ENCODE measurements at regions not wholly inside any gene's neighbourhood (a gene's known extent, or its start where the extent isn't known, plus 50 kb on each side); places are given as distances from the start of the nearest gene placed in this dataset.
"Not testable (repeated sequence)": the region's sequence is repeated elsewhere in the genome, so short reads cannot be mapped to it uniquely, and the experiment has no call there.

DNA sequence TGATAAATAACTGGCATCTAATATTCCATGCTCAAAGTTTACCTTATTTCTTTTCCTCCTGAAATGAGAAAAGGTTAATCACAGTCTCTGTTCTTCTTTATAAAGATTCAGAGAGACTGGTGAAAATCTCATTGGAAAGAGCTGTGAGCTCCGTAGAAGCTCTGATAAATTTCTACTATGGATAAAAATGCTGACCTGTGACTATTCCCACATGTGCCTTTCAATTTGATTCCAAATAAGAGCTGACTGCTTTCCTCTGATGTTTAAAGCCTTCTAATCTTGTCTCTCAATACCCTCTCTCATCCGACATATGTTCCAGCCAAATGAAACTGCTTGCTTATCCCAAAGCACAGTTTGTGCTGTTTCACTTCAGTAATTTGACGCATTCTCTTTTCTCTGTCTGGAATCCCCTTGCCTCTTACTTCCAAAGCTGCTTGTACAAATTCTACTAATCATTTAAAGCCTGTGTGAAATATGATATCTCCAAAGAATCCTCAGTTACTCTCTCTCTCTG, 130.1 kb downstream of the RTP4 start (continued):
- TF ChIP-seq, protein P1, sequence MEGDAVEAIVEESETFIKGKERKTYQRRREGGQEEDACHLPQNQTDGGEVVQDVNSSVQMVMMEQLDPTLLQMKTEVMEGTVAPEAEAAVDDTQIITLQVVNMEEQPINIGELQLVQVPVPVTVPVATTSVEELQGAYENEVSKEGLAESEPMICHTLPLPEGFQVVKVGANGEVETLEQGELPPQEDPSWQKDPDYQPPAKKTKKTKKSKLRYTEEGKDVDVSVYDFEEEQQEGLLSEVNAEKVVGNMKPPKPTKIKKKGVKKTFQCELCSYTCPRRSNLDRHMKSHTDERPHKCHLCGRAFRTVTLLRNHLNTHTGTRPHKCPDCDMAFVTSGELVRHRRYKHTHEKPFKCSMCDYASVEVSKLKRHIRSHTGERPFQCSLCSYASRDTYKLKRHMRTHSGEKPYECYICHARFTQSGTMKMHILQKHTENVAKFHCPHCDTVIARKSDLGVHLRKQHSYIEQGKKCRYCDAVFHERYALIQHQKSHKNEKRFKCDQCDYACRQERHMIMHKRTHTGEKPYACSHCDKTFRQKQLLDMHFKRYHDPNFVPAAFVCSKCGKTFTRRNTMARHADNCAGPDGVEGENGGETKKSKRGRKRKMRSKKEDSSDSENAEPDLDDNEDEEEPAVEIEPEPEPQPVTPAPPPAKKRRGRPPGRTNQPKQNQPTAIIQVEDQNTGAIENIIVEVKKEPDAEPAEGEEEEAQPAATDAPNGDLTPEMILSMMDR (conservative IDR thresholded peaks at IDR 0.05; ENCODE audit: low read depth in 2 of 2), result no peak
- TF ChIP-seq EZH2phosphoT487 (IDR thresholded peaks at IDR 0.05; ENCODE audit: unreplicated experiment), result no peak
- TF ChIP-seq CREB1 (CRISPR knock-in tag; IDR thresholded peaks at IDR 0.05; ENCODE audit: low read depth), result no peak
- TF ChIP-seq POLR2AphosphoS5 (IDR thresholded peaks at IDR 0.05; ENCODE audit: low read depth), result no peak

- Mint-ChIP-seq H3K27ac (no peak overlapping the region), H3K4me1 (no peaks in the 10 kb centered on the region), H3K9me3 (peaks cover 29% of the 10 kb centered on the region), H3K27me3 (ENCODE audit: insufficient read depth, low read depth, poor library complexity) (no peaks in the 10 kb centered on the region), H3K4me3 (no peak overlapping the region), H3K36me3 (ENCODE audit: low read depth) (peaks cover 18% of the 10 kb centered on the region; the same call in 2 of the 3 replicates)
- Histone ChIP-seq H2AFZ (no peak overlapping the region), H3K4me1 (ENCODE audit: insufficient read depth) (no peaks in the 10 kb centered on the region), H3K79me2 (replicated peaks; ENCODE audit: insufficient read depth) (no peaks in the 10 kb centered on the region), H3F3A (replicated peaks; ENCODE audit: low read depth) (no peaks in the 10 kb centered on the region), H3K27me3 (ENCODE audit: insufficient read depth) (no peaks in the 10 kb centered on the region), H3K4me3 (no peak overlapping the region), H3K4me2 (no peak overlapping the region), H3K27ac (ENCODE audit: low read depth) (no peak overlapping the region), H3K36me3 (ENCODE audit: insufficient read depth) (peaks cover 12% of the 10 kb centered on the region), H3K9me2 (ENCODE audit: insufficient read depth) (peaks cover 12% of the 10 kb centered on the region; the same call in 1 of the 2 replicates), H4K20me1 (replicated peaks; ENCODE audit: insufficient read depth) (no peaks in the 10 kb centered on the region)
- ATAC-seq (no peak), DNase-seq (ENCODE audit: low spot score) (no peak)
- TF ChIP-seq ZNF462 (CRISPR knock-in tag; IDR thresholded peaks at IDR 0.05) (no peak), NANOG (IDR thresholded peaks at IDR 0.05; ENCODE audit: borderline replicate concordance) (no peak), STAT1 (IDR thresholded peaks at IDR 0.05; ENCODE audit: unreplicated experiment) (no peak), ZNF114 (CRISPR knock-in tag; IDR thresholded peaks at IDR 0.05) (no peak), ZNF331 (CRISPR knock-in tag; IDR thresholded peaks at IDR 0.05; ENCODE audit: low read depth) (no peak), CREB1 (CRISPR knock-in tag; IDR thresholded peaks at IDR 0.05; ENCODE audit: low read depth) (no peak), EZH2phosphoT487 (IDR thresholded peaks at IDR 0.05; ENCODE audit: unreplicated experiment) (no peak), POLR2AphosphoS5 (IDR thresholded peaks at IDR 0.05; ENCODE audit: low read depth) (no peak)
- TF ChIP-seq, protein P1 (conservative IDR thresholded peaks at IDR 0.05; ENCODE audit: low read depth in 2 of 2), result no peak
These were observed 128.9 kb downstream of the RTP4 start for GRCh38 chr3:187497052-187497451.

DNA sequence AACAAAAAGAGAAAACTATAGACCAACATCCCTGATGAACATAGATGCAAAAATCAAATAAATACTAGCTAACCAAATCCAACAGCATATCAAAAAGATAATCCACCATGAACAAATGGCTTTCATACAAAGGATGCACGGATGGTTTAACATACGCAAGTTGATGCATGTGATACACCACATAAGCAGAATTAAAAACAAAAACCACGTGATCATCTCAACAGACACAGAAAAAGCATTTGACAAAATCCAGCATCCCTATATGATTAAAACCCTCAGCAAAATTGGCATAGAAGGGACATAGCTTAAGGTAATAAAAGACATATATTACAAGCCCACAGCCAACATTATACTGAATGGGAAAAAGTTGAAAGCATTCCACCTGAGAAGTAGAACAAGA, 125.9 kb downstream of the RTP4 start:
- H3K4me1 ChIP-seq (ENCODE audit: insufficient read depth); H3K4me1 Mint-ChIP-seq; H3K27me3 Mint-ChIP-seq (ENCODE audit: insufficient read depth, low read depth, poor library complexity); H3K27ac ChIP-seq (ENCODE audit: low read depth); H3K4me3 ChIP-seq; H3K27ac Mint-ChIP-seq; H4K20me1 ChIP-seq (replicated peaks; ENCODE audit: insufficient read depth); DNase-seq (ENCODE audit: low spot score); H3K9me2 ChIP-seq (ENCODE audit: insufficient read depth); H3K27me3 ChIP-seq (ENCODE audit: insufficient read depth); H3K4me2 ChIP-seq; H3K4me3 Mint-ChIP-seq; H3K79me2 ChIP-seq (replicated peaks; ENCODE audit: insufficient read depth); H3F3A ChIP-seq (replicated peaks; ENCODE audit: low read depth); ATAC-seq; H2AFZ ChIP-seq: not testable (repeated sequence)
- H3K36me3 ChIP-seq (ENCODE audit: insufficient read depth), result peaks cover 16% of the 10 kb centered on the region
- H3K9me3 Mint-ChIP-seq, result peaks cover 54% of the 10 kb centered on the region
- H3K36me3 Mint-ChIP-seq (ENCODE audit: low read depth), result peaks cover 45% of the 10 kb centered on the region

All from GM23338 (cell line).